ENCODE measurements at regions not wholly inside any gene's neighbourhood (a gene's known extent, or its start where the extent isn't known, plus 50 kb on each side); places are given as distances from the start of the nearest gene placed in this dataset.
A peak's percentile ranks its signal among the peaks of the same experiment; 100 is the strongest.

DNA sequence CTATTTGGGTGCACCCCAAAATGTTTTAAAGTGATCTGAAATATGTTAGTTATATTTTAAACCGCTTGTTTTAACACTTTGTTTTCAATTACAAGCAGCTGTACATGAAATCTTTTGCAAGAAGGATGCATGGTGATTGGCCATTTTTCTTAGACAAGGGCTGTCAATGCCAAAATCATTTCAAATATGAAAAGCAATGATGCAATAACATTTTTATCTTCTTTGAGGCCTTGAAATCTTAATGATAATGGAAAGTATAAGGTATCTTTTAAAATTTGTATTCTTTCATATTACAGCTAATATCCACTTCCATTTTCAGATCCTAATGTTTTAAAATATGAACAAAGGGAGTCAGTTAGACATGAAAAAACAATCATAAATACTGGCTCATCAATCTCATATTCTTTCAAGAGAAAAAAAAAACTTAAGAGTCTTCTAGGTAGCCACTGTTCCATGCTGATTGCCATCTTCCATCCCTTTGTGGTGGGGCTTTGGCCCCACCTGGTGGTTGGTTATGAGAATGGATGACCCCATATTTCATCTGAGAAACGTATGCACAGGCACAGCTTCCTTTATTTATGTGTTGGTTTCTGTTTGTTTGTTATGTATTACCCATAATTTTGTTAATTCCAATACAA is 330.3 kb upstream of the MIR17HG start:
- no peaks in the 10 kb centered on the region for H3K27me3 ChIP-seq (ENCODE audit: control insufficient read depth, low read length)
- no peaks in the 10 kb centered on the region for H3K36me3 ChIP-seq (ENCODE audit: control insufficient read depth, low read length)
- TF ChIP-seq EZH2phosphoT487 (IDR thresholded peaks at IDR 0.05; ENCODE audit: borderline replicate concordance, low read length), result no peak
- TF ChIP-seq, protein P1, sequence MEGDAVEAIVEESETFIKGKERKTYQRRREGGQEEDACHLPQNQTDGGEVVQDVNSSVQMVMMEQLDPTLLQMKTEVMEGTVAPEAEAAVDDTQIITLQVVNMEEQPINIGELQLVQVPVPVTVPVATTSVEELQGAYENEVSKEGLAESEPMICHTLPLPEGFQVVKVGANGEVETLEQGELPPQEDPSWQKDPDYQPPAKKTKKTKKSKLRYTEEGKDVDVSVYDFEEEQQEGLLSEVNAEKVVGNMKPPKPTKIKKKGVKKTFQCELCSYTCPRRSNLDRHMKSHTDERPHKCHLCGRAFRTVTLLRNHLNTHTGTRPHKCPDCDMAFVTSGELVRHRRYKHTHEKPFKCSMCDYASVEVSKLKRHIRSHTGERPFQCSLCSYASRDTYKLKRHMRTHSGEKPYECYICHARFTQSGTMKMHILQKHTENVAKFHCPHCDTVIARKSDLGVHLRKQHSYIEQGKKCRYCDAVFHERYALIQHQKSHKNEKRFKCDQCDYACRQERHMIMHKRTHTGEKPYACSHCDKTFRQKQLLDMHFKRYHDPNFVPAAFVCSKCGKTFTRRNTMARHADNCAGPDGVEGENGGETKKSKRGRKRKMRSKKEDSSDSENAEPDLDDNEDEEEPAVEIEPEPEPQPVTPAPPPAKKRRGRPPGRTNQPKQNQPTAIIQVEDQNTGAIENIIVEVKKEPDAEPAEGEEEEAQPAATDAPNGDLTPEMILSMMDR (IDR thresholded peaks at IDR 0.05; ENCODE audit: low read depth, low read length, poor library complexity, severe bottlenecking), result peak; percentile 70
- no peaks in the 10 kb centered on the region for H3K79me2 ChIP-seq (ENCODE audit: control insufficient read depth, low read length)
- no peak overlapping the region for H3K4me2 ChIP-seq (ENCODE audit: low read length)
- H3K9me3 ChIP-seq (ENCODE audit: control insufficient read depth, insufficient read depth, low read length), result no peaks in the 10 kb centered on the region
- no peaks in the 10 kb centered on the region for H3F3A ChIP-seq (ENCODE audit: control insufficient read depth, insufficient read depth)
- no peaks in the 10 kb centered on the region for H3K4me1 ChIP-seq (ENCODE audit: control insufficient read depth, low read length)
- H4K20me1 ChIP-seq (ENCODE audit: control insufficient read depth, insufficient read depth, low read depth, low read length), result no peaks in the 10 kb centered on the region
- no peak overlapping the region for H3K27ac ChIP-seq (ENCODE audit: low read depth, low read length)
- H3K4me3 ChIP-seq (ENCODE audit: low read length), result no peak overlapping the region
- no peaks in the 10 kb centered on the region for H3K9me2 ChIP-seq (replicated peaks; ENCODE audit: control insufficient read depth, low read length)

DNA sequence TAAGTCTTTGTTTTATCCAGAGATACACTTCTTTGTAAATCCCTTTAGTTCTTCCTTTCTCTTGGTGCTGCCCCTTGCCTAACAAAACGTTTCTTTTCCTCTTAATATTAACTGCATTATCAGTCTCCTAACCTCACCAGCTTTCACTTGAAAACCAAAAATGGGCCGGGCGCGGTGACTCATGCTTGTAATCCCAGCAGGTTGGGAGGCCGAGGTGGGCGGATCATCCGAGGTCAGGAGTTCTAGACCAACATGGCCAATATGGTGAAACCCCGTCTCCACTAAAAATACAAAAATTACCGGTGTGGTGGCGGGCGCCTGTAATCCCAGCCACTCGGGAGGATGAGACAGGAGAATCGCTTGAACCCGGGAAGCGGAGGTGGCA is 329.8 kb upstream of the MIR17HG start:
- no peaks in the 10 kb centered on the region for H3K36me3 ChIP-seq (ENCODE audit: control insufficient read depth, low read length)
- H3K27ac ChIP-seq (ENCODE audit: low read depth, low read length), result no peak overlapping the region
- H3K4me3 ChIP-seq (ENCODE audit: low read length), result no peak overlapping the region
- H3F3A ChIP-seq (ENCODE audit: control insufficient read depth, insufficient read depth), result no peaks in the 10 kb centered on the region
- H3K4me2 ChIP-seq (ENCODE audit: low read length), result no peak overlapping the region
- no peaks in the 10 kb centered on the region for H3K9me3 ChIP-seq (ENCODE audit: control insufficient read depth, insufficient read depth, low read length)
- no peaks in the 10 kb centered on the region for H3K27me3 ChIP-seq (ENCODE audit: control insufficient read depth, low read length)
- H3K9me2 ChIP-seq (replicated peaks; ENCODE audit: control insufficient read depth, low read length), result no peaks in the 10 kb centered on the region
- no peaks in the 10 kb centered on the region for H4K20me1 ChIP-seq (ENCODE audit: control insufficient read depth, insufficient read depth, low read depth, low read length)
- H3K79me2 ChIP-seq (ENCODE audit: control insufficient read depth, low read length), result no peaks in the 10 kb centered on the region
- TF ChIP-seq, protein P1 (IDR thresholded peaks at IDR 0.05; ENCODE audit: low read depth, low read length, poor library complexity, severe bottlenecking), result no peak
- no peak for TF ChIP-seq EZH2phosphoT487 (IDR thresholded peaks at IDR 0.05; ENCODE audit: borderline replicate concordance, low read length)
- H3K4me1 ChIP-seq (ENCODE audit: control insufficient read depth, low read length), result no peaks in the 10 kb centered on the region

DNA sequence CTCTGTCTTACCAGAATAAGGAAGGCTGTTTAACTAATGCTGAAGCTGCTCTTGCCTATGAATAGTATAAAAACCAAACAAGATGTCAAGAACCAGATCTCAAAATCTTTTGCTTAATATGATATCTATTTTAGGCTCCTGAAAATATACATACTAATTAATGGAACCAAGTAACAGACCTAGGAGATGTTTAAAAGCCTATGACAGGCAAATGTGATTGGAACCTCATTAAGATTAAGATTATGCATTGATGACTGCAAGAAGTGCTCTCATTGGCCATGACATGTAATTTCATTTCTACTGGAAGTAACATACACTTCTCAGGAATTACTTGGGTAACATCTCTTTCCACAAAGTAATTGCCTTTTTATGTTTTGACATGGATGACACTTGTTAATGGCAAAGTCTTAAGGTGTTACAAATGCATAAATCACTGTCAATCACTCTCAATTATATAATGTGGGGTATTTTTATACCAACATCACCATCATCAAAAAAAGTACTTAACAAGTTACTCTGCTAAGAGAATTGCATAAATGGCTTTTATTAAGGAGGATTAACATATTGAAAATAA is 326.9 kb upstream of the MIR17HG start:
- Histone ChIP-seq H4K20me1 (ENCODE audit: control insufficient read depth, insufficient read depth, low read depth, low read length) (no peaks in the 10 kb centered on the region), H3K4me3 (ENCODE audit: low read length) (no peak overlapping the region), H3K79me2 (ENCODE audit: control insufficient read depth, low read length) (no peaks in the 10 kb centered on the region), H3K36me3 (ENCODE audit: control insufficient read depth, low read length) (no peaks in the 10 kb centered on the region), H3K27ac (ENCODE audit: low read depth, low read length) (no peak overlapping the region), H3K27me3 (ENCODE audit: control insufficient read depth, low read length) (no peaks in the 10 kb centered on the region), H3K9me2 (replicated peaks; ENCODE audit: control insufficient read depth, low read length) (no peaks in the 10 kb centered on the region), H3F3A (ENCODE audit: control insufficient read depth, insufficient read depth) (no peaks in the 10 kb centered on the region), H3K4me1 (ENCODE audit: control insufficient read depth, low read length) (no peaks in the 10 kb centered on the region), H3K4me2 (ENCODE audit: low read length) (no peak overlapping the region), H3K9me3 (ENCODE audit: control insufficient read depth, insufficient read depth, low read length) (no peaks in the 10 kb centered on the region)
- TF ChIP-seq, protein P1 (IDR thresholded peaks at IDR 0.05; ENCODE audit: low read depth, low read length, poor library complexity, severe bottlenecking), result no peak
- no peak for TF ChIP-seq EZH2phosphoT487 (IDR thresholded peaks at IDR 0.05; ENCODE audit: borderline replicate concordance, low read length)
